ENCODE measurements at regions not wholly inside any gene's neighbourhood (a gene's known extent, or its start where the extent isn't known, plus 50 kb on each side); places are given as distances from the start of the nearest gene placed in this dataset.
A peak's percentile ranks its signal among the peaks of the same experiment; 100 is the strongest.

GRCh38 chr3:117404141-117404540 is 694.6 kb downstream of the TUSC7 start:
- DNase-seq (ENCODE audit: low spot score), result no peak

GRCh38 chr3:117404730-117405129 is 695.2 kb downstream of the TUSC7 start:
- DNase-seq (ENCODE audit: low spot score), result no peak

- no peak for DNase-seq (ENCODE audit: low spot score)
These were observed 695.8 kb downstream of the TUSC7 start for GRCh38 chr3:117405359-117405758.

- no peak for DNase-seq (ENCODE audit: low spot score)
These were observed 697.7 kb downstream of the TUSC7 start for GRCh38 chr3:117407317-117407716.

GRCh38 chr3:117408811-117409210 is 699.2 kb downstream of the TUSC7 start:
- no peak for DNase-seq (ENCODE audit: low spot score)

- DNase-seq (ENCODE audit: low spot score), result no peak
These were observed 699.7 kb downstream of the TUSC7 start for GRCh38 chr3:117409256-117409655.

- DNase-seq (ENCODE audit: low spot score), result no peak
These were observed 700.3 kb downstream of the TUSC7 start for GRCh38 chr3:117409701-117410459.

GRCh38 chr3:117411971-117412370 is 702.4 kb downstream of the TUSC7 start:
- no peak for DNase-seq (ENCODE audit: low spot score)

- no peak for DNase-seq (ENCODE audit: low spot score)
These were observed 707.8 kb downstream of the TUSC7 start for GRCh38 chr3:117417411-117417810.

- no peak for DNase-seq (ENCODE audit: low spot score)
These were observed 717.5 kb downstream of the TUSC7 start for GRCh38 chr3:117427081-117427480.

GRCh38 chr3:117433427-117433826 is 723.8 kb downstream of the TUSC7 start:
- no peak for DNase-seq (ENCODE audit: low spot score)

- no peak for DNase-seq (ENCODE audit: low spot score)
These were observed 725.3 kb downstream of the TUSC7 start for GRCh38 chr3:117434661-117435412.

- DNase-seq (ENCODE audit: low spot score), result no peak
These were observed 725.9 kb downstream of the TUSC7 start for GRCh38 chr3:117435506-117435905.

- DNase-seq (ENCODE audit: low spot score), result peak; percentile 17
These were observed 730.2 kb downstream of the TUSC7 start for GRCh38 chr3:117439812-117440211.

GRCh38 chr3:117441851-117442250 is 732.3 kb downstream of the TUSC7 start:
- DNase-seq (ENCODE audit: low spot score), result no peak

GRCh38 chr3:117442566-117442965 is 733.0 kb downstream of the TUSC7 start:
- no peak for DNase-seq (ENCODE audit: low spot score)

- DNase-seq (ENCODE audit: low spot score), result no peak
These were observed 733.4 kb downstream of the TUSC7 start for GRCh38 chr3:117443014-117443413.

GRCh38 chr3:117444175-117444574 is 734.6 kb downstream of the TUSC7 start:
- DNase-seq (ENCODE audit: low spot score), result no peak

- DNase-seq (ENCODE audit: low spot score), result no peak
These were observed 737.8 kb downstream of the TUSC7 start for GRCh38 chr3:117447419-117447818.

- no peak for DNase-seq (ENCODE audit: low spot score)
These were observed 740.4 kb downstream of the TUSC7 start for GRCh38 chr3:117450026-117450425.

- no peak for DNase-seq (ENCODE audit: low spot score)
These were observed 744.7 kb downstream of the TUSC7 start for GRCh38 chr3:117454254-117454653.

GRCh38 chr3:117454908-117455307 is 745.3 kb downstream of the TUSC7 start:
- DNase-seq (ENCODE audit: low spot score), result no peak

- no peak for DNase-seq (ENCODE audit: low spot score)
These were observed 746.2 kb downstream of the TUSC7 start for GRCh38 chr3:117455782-117456181.
